Large intestine (tissue), 3 donors: ENCODE measurements at regions not wholly inside any gene's neighbourhood (a gene's known extent, or its start where the extent isn't known, plus 50 kb on each side); places are given as distances from the start of the nearest gene placed in this dataset.

Experiments used
- DNase-seq, 2 donors: peaks; one replicate each; pipeline versions ENCODE4 v3.0.0 to v3.0.0-alpha.2; 2013
- H3K27ac ChIP-seq: one replicate; pipeline ENCODE4 v1.5.1; 2013; ENCODE audit warnings: low read length
- H3K27me3 ChIP-seq: 2 replicates; pipeline ENCODE4 v1.6.1; 2013; ENCODE audit warnings: low read length; ENCODE audit not compliant: control insufficient read depth, insufficient read depth
- H3K36me3 ChIP-seq: 2 replicates; pipeline ENCODE4 v1.6.1; 2013; ENCODE audit warnings: low read length; ENCODE audit not compliant: control insufficient read depth, insufficient read depth
- H3K4me1 ChIP-seq: one replicate; pipeline ENCODE4 v1.6.1; 2013; ENCODE audit warnings: low read length; ENCODE audit not compliant: control insufficient read depth, insufficient read depth
- H3K4me3 ChIP-seq: one replicate; pipeline ENCODE4 v1.5.1; 2013; ENCODE audit warnings: low read length
- H3K9me3 ChIP-seq: one replicate; pipeline ENCODE4 v1.6.1; 2013; ENCODE audit warnings: mild to moderate bottlenecking, low read depth, low read length, moderate library complexity; ENCODE audit not compliant: control insufficient read depth
- WGBS: methylation state at CpG from one replicate; pipeline ENCODE4 v1.1.5; 2013; ENCODE audit warnings: low lambda C conversion rate; ENCODE audit not compliant: insufficient coverage; 5-methylcytosine and 5-hydroxymethylcytosine counted together

DNA sequence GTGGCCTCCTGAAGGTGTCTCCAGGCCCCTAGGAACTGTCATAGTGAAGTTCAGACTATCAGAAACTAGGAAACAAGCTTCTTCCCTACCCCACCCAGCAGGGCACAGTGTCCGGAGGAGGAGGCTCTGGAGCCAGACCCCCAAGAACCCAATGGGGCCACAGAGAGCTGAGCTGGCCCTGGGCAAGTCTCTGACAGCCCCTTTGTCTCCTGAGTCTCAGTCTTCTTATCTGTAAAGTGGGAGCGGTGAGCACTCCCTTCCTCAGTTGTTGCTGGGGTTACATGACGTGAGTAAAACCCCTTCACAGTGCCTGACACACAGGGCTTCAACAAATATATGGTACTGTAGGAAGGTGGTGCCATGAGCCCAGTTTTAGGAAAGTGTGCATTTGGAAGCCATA, 675.8 kb downstream of the MATN1 start:
- no peak for DNase-seq
- WGBS, result no CpG with 5 or more reads among the region's 3 CpGs

DNA sequence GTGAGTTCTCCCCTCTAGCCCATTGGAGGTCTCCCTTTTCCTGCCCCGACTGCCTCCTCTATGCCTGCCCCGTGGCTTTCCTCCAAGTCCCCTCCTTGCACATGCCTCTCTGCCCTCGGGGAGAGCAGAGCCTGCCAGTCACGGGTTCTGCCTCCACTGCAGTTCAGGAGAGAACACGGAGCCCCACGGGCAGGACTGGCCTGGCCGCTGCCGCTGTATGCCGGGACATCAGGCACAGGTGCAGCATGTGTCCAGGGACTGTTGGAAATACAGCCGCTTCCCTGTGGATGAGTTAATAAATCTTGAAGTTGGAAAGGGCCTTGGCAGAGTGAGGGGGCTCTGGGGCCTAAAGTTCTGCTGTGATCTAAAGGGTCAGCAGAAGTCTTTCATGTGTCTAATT, 676.6 kb downstream of the MATN1 start:
- no peak overlapping the region for H3K4me3 ChIP-seq
- H3K27ac ChIP-seq, result no peak overlapping the region
- no peaks in the 10 kb centered on the region for H3K4me1 ChIP-seq
- H3K36me3 ChIP-seq, result no peaks in the 10 kb centered on the region
- no CpG with 5 or more reads among the region's 10 CpGs for WGBS
- peaks cover 2% of the 10 kb centered on the region for H3K27me3 ChIP-seq
- peaks cover 14% of the 10 kb centered on the region for H3K9me3 ChIP-seq
- no peak for DNase-seq

More for the DNA sequence above, 675.8 kb downstream of the MATN1 start:
- Histone ChIP-seq H3K4me3 (no peak overlapping the region), H3K4me1 (no peaks in the 10 kb centered on the region), H3K9me3 (peaks cover 7% of the 10 kb centered on the region), H3K27ac (no peak overlapping the region), H3K36me3 (no peaks in the 10 kb centered on the region), H3K27me3 (peaks cover 2% of the 10 kb centered on the region)

DNA sequence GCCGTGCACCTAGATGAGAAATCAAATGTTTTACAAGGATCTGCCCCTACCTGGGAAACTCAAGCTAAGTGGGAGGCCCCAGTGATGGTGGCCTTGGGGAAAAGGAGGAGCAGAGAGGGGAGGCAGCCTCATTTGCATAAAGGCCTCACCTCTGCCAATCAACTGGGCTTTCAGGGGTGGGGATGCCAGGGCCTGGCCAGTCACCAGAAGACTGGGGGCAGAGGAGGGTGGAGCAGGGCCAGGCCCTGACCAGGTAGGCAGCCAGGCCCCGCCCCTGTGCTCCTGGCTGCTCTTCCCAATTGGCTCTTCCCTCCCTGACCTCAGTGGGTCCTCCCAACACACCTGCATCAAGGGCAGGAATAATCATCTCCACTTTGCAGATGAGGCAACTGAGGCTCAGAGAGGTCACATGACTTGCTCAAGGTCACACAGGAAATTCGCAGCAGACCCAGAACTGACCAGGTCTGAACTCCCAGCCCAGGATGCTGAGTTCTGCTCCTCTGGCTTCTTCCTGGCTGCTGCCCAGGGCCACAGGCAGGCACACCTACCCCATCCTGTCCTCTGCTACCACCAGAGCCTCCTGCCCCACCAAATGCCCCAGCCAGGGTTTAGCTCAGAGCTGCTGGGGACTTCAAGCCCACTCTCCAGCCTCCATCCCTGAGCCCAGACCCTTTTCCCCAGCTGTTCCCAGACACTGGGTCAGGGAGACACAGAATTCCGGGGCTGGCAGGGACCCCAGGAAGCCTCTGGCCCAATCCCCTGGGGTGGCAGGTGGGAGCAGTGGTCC, 677.9 kb downstream of the MATN1 start:
- Histone ChIP-seq H3K4me1 (no peaks in the 10 kb centered on the region), H3K9me3 (peaks cover 14% of the 10 kb centered on the region), H3K4me3 (no peak overlapping the region), H3K27me3 (peaks cover 2% of the 10 kb centered on the region), H3K36me3 (no peaks in the 10 kb centered on the region), H3K27ac (no peak overlapping the region)
- no CpG with 5 or more reads among the region's 4 CpGs for WGBS
- DNase-seq, result no peak

DNA sequence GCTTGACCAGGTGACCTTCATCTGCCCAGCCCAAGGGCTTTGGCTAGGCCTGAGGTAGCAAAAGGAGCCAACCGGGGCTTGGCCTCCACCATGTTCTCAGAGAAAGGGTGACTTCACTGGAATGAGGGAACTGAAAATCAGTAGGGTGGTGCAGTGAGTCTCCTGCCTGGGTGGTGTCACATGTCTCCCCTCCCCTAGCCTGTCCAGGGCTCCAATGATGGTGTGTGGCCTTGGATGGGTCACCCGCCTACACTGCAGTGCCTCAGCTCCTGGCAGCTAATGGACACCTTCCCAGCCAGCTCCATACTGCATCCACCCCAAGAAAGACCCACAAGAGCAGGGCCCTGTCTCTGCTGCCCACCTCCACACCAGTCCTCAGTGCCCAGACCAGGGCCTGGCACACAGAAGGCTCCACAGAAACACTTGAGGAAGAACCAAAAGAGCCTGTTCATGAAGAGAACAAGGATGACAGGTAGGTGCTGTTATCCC, 678.7 kb downstream of the MATN1 start:
- Histone ChIP-seq H3K27ac (no peak overlapping the region), H3K4me3 (no peak overlapping the region), H3K4me1 (no peaks in the 10 kb centered on the region), H3K27me3 (no peaks in the 10 kb centered on the region), H3K9me3 (peaks cover 14% of the 10 kb centered on the region), H3K36me3 (no peaks in the 10 kb centered on the region)
- no CpG with 5 or more reads among the region's 2 CpGs for WGBS
- no peak for DNase-seq

DNA sequence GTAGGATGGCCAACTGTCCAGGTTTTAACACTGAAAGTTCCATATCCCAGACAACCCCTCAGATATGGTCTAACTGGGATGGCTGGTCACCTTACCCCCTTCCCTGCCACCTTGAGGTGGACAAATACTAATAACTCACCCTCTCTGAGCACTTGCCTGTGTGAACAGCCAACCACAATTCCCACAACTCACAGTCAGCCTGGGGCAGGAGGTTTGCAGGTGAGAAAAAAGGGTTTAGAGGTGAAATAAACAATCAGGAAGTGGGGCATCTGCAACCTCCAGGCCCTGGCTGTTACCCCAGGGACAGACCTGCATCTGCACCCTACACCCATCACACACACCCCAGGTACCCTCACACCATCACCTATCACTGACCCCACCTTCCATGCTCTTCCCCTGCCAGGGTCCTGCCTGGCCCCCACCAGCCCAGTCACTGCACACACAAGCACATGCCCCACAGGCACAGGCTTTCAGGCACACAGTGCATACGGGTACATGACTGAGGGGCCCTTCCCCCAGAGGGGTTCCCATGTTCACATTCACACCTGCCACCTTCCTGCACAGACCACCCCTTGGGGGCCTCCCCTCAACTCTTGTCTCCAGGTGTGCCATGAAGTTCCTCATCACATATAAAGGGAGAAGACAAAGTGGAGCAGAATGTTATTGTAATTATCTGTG, 679.5 kb downstream of the MATN1 start:
- Histone ChIP-seq H3K36me3 (no peaks in the 10 kb centered on the region), H3K4me1 (no peaks in the 10 kb centered on the region), H3K9me3 (peaks cover 14% of the 10 kb centered on the region), H3K4me3 (no peak overlapping the region), H3K27me3 (no peaks in the 10 kb centered on the region), H3K27ac (no peak overlapping the region)
- WGBS, result no CpG with 5 or more reads among the region's 1 CpG
- DNase-seq, result no peak

DNA sequence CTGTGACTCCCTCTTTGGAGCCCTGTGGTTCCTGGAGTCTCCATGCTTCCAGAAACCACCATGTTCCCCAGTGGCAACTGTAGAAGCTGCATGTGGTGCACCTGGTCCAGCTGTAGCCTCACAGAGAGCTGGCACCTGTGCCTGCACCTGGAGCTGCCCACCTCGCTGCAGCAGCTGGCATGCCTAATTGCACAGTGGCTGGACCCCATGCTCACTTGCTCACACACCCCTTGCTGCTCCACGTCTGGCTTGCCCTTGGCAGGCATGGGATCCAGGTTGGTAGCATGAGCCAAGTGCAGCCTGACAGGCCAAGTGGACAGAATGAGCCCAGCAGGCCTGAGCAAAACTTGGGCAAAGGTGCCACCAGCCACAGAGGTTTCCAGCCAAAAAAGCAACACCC, 680.1 kb downstream of the MATN1 start:
- H3K4me1 ChIP-seq, result no peaks in the 10 kb centered on the region
- no peaks in the 10 kb centered on the region for H3K36me3 ChIP-seq
- no peak for DNase-seq
- H3K27ac ChIP-seq, result no peak overlapping the region
- no peaks in the 10 kb centered on the region for H3K27me3 ChIP-seq
- no CpG with 5 or more reads among the region's 2 CpGs for WGBS
- H3K9me3 ChIP-seq, result peaks cover 14% of the 10 kb centered on the region
- no peak overlapping the region for H3K4me3 ChIP-seq

DNA sequence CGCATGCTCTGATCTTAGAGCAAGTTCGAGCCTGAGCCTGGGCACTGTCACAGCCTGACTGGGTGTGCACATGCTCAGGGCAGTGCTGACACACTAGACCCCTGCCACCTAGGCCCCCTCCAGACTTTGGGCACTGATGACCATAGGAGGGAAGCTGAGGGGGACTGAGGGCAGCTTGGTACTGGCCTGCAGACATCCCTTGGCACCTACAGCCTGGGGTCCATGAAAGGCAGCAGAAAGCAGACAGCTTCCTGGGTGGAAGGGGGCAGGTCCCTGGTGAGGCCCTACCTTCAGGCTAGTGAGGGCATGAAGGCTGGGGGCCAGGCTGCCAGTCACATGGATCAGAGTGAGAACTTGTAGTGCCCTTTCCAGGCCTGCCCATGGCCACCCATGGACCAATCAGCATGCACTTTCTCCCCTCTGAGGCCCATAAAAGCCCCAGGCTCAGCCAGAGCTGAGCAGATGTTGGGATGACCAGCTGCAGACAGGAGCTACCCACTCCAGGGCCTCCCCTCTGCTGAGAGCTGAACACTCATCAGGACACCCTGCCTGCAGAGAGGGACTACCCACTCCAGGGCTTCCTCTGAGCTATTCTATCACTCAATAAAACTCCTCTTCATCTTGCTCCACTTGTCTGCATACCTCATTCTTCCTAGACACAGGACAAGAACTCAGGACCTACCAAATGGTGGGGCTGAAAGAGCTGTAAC, 680.8 kb downstream of the MATN1 start:
- no peak overlapping the region for H3K27ac ChIP-seq
- no peak overlapping the region for H3K4me3 ChIP-seq
- peaks cover 14% of the 10 kb centered on the region for H3K9me3 ChIP-seq
- H3K36me3 ChIP-seq, result no peaks in the 10 kb centered on the region
- no peak for DNase-seq
- WGBS, result no CpG with 5 or more reads among the region's 2 CpGs
- no peaks in the 10 kb centered on the region for H3K4me1 ChIP-seq
- H3K27me3 ChIP-seq, result no peaks in the 10 kb centered on the region

DNA sequence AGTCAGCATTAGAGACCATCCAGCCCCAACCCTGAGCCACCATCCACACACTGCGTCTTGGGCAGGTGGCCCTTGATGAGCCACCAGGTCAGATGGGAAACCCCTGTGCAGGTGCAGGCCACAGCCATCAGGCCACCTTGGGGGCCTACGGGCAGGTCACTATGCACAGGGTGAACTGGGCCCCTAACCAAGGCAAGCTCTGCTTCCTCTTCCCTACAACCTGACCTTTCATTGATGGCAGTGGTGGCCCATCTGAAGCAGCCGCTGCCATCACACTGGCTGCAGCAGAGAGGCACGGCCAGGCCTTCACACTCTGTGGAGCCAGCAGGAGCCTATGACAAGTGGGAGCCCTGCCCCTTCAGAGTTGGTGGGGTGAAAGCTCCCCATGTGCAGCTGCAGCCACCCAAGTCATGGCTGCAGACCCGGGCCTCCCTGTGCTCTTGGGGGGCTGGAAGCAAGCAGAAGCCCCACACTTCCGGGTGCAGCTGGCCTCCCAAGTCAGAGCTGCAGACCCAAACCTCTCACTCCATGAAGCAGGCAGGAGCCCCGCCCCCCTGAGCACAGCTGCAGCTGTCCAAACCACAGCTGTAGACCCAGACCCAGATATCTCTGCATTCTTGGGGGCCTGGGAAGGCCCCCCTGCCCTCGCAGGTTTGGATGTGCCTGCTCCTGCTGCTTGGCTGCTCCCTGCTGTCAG, 681.5 kb downstream of the MATN1 start:
- Histone ChIP-seq H3K4me3 (no peak overlapping the region), H3K36me3 (no peaks in the 10 kb centered on the region), H3K9me3 (peaks cover 14% of the 10 kb centered on the region), H3K27ac (no peak overlapping the region), H3K4me1 (no peaks in the 10 kb centered on the region), H3K27me3 (no peaks in the 10 kb centered on the region)
- DNase-seq, result no peak
- no CpG with 5 or more reads among the region's 8 CpGs for WGBS

DNA sequence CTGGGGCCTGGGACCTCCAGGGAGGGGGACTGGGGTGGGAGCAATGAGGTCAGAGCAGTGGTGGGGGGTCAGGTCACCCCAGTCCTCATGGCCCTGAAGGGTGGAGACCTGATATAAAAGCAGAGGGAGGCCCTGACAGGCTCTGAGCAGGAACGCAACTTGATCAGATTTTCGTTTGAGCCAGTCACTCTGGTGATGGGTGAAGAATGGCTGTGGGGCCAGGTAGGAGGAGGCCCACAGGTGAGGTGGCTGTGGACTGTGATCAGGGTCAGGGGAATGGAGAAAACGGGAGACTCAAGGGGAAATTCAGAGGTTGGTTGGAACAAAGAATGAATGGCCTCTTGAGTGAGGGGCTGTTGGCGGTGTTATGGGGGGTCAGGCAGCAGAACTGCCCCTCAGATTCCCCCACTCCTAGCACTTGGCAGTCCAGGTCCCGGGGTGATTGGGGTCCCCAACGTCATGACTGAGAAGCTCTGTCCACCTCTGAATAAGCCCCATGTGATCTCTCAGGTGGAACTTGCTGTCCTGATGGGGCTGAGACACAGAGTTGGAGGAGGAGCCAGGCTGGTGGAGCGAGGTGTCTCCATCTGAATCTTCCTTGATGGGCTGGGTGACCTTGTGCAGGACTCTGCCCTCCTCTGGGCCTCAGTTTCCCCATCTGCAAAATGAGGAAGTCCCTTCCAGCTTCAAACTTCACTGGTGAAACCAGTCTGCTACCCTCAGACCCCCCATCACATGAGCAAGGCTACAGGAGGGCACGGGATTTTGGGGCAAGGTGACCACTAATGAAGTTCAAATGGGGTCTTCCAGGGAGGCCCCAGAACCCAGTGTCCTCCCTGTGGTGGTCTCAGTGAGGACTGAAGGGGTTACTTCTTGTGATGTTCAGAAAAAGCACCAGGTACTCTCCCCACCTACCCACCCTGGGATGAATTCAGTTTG, 683.0 kb downstream of the MATN1 start:
- Histone ChIP-seq H3K27ac (no peak overlapping the region), H3K4me1 (no peaks in the 10 kb centered on the region), H3K27me3 (no peaks in the 10 kb centered on the region), H3K4me3 (no peak overlapping the region), H3K36me3 (no peaks in the 10 kb centered on the region), H3K9me3 (peaks cover 14% of the 10 kb centered on the region)
- no peak for DNase-seq
- WGBS, result no CpG with 5 or more reads among the region's 8 CpGs
